Epidermal melanocyte (primary cell): ENCODE measurements at regions not wholly inside any gene's neighbourhood (a gene's known extent, or its start where the extent isn't known, plus 50 kb on each side); places are given as distances from the start of the nearest gene placed in this dataset.

Source experiments
- DNase-seq: peaks from one replicate; pipeline ENCODE4 v3.0.0; 2011; ENCODE audit warnings: low spot score; ENCODE audit not compliant: insufficient read length

- no peak for DNase-seq
Observed at GRCh38 chr3:55183201-55183600, 255.3 kb upstream of the LRTM1 start.

- no peak for DNase-seq
Observed at GRCh38 chr3:55180936-55181535, 253.2 kb upstream of the LRTM1 start.

GRCh38 chr3:55180161-55180560 is 252.3 kb upstream of the LRTM1 start:
- DNase-seq: no peak

DNA sequence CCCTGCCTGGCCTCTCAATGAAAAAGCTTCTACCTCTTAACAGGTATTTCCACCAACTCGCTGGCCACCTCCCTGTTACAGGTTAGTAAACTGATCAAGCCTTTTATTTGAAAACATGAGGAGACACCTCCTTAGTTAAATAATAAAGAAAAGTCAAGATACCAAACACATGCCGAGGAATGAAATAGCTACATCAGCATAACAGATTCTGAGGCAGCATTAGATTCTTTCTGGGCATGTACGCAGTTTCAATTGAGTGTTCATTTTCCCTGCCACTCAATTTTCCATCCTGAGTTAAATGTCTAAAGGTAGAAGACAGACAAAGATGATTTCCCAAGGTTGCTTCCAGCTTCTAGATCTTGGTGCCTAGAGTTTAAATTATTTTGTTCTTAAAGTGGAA is 250.5 kb upstream of the LRTM1 start:
- no peak for DNase-seq

- no peak for DNase-seq
Observed at GRCh38 chr3:55177749-55178148, 249.9 kb upstream of the LRTM1 start.

- no peak for DNase-seq
Observed at GRCh38 chr3:55175423-55175822, 247.6 kb upstream of the LRTM1 start.

GRCh38 chr3:55174747-55175146 is 246.9 kb upstream of the LRTM1 start:
- DNase-seq: no peak

DNA sequence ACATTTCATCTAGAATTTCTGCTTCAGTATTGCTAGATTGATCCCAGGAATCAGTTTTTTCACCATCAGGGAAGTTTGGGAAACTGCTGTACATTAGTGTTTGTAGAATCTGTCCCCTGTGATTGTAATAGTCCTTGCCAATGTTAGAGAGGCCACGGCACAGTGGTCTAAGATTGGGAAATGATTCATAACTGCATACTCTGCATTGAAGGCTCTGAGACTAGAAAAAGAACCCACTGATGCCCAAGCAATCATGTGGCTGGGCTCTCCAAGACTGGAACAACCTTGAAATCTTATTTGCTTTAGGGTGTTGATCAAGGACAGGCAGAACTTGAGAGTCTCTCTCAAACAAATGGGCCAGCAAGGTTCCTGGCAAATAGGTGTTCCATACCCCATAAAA is 245.6 kb upstream of the LRTM1 start:
- DNase-seq: no peak

GRCh38 chr3:55172913-55173312 is 245.1 kb upstream of the LRTM1 start:
- DNase-seq: no peak

DNA sequence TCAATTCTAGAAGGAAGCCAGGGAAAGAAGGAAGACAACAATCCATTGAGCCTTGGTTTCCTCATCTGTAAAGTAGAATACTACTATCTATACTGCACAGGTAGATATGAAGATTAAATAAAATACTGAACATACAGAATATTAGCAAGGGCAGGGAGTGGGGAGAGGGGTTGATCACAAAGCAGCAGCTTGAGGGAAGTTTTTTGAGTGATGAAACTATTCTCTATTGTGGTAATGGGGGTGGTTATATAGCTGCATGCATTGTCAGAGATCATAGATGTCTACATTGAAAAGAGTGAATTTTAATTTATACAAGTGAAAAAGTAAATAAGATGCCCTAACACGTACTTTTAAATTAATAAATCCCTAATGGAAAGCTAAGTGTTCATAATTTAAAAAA is 242.6 kb upstream of the LRTM1 start:
- no peak for DNase-seq

DNA sequence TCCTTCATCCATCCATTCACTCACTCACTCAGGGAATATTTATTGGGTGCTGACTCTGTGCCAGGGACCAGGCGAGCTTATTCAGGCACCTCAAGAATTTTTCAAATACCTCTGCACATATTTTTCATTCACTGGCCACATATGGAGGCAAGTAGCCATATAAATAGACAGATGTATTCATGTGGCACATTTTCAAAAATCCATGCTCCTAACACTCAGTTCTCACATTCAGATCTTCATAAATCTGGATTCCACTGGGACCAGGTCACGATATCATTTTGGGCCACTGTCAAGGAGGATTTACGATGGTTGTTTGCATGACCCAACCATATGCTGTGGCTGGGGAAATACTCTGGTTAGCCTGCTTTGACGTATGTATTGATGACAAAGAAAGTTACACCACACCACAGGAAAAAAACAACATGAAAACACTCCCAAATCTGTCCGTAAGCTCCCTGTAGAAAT is 241.8 kb upstream of the LRTM1 start:
- DNase-seq: peak; percentile 34

DNA sequence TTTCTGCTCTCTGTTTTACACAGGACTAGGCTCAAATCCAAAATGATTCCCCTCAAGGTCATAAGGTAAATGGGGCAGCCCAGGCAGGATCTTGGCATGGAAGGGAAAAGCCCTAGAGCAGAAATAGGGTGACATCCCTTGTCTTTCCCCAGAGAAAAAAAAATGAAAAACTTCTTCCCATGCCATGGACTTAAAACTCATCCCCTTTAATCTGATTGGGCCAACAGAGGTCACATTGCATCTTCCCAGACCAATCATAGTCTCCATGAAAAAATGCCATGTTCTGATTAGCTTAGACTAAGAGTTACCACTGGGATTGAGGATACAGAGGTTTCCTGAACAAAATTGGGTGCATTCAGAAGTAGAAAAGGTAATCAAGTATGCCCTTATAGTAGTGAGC is 241.3 kb upstream of the LRTM1 start:
- no peak for DNase-seq

DNA sequence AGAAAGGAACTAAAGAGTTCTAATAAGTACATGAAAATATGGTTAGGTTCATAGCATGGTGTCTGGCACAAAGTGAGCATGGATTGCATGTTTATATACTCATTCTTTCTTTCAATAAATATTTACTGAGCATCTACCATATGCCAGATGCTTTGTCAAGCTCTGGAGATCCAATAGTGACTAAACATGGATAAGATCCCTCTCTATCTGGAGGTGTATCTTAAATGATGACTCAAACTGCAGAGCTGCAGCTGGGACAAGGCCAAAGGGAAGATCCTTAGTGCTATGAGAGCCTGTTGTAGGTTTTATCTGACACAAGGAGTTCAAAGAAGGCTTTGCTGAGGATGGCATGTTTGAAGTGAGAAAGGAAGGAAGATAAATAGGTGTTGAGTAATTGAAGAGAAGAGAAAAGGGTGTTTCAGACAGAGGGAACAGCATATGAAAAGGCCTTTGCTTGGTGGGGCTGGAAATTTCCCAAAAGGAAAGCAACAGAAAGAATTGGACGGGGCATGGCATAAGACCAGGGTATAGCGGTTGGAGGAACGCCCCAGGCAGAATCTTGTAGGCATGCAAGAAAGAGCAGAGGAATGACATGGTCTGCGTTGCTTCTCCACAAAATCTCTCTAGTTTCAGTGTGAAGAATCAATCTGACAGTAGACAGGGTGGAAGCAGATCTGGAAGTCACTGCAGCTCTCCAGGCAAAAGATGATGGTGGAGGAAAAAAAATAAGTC is 239.9 kb upstream of the LRTM1 start:
- DNase-seq: no peak

DNA sequence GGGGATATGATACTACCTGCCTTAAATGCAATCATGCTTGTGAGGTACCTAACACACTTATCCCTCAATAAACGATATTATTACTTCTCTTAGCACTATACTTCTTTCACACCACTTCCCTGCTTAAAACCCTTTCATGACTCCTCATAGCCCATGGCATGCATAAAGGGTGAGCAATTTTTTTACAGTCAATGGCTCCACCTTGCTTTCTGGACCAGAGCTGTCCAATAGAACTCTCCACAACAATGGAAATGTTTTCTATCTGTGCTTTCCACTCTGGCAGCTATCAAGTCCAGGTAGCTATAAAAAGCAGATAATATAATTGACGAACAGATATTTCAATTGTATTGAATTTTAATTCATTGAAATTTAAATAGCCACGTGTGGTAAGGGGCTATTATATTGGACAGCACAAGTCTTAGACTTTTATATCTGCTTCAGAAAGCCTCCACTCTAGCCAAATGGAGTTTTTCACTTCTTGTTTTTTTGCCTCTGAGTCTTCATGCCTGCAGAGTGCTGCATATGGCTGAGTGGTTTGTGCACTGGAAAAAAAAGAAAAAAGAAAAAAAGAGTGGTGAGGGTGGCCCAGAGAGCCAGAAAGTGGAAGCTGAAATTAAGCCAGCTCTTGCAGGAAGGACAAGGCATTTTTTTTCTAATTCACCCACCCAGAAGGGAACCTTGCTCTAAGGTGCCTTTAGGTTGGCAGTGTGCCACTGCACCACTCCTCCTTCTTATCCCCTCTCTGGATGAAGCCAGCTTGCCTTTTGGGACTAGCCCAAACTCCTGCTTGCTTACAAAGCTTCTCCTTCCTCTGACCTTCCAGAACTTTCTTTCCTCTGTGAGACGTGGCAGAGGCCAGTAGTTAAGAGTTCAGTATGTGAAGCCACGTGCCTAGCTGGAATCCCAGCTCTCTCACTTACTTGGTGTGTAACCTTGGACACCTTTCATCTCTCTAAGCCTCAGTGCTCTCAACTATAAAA is 239.0 kb upstream of the LRTM1 start:
- no peak for DNase-seq

DNA sequence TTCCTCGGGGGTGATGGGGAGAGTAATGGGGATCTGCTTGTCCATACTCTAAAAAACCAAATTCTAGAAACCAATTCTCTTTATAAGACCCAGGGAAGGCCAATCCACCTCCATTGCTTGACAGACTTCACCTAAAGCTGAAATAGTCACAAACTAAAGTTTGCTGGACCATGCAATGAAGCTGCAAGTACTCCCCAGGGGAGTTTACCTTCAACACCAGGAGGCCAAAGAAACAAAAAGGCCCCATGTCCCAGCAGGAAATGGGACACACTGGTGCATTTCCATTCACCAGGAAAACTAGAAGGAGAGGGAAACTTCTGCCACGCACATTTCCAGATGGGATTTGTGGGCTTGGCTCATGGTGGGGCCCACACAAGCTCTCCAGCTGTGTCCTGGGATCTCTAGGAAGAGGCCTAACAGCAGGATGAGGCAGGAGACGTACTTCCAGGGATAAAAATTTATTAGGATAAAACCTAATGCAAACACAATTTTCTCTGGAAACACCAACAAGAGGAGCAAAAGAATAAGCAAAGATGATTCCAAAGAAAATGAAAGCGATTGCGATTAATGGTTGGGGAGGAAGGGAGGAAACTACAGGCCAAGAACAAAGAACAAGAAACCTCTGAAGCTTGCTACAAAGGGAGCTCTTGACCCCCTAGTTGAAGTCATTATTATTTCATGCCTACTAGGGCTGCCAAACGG is 238.0 kb upstream of the LRTM1 start:
- DNase-seq: no peak

GRCh38 chr3:55165278-55165677 is 237.4 kb upstream of the LRTM1 start:
- no peak for DNase-seq

- DNase-seq: no peak
Observed at GRCh38 chr3:55164876-55165275, 237.0 kb upstream of the LRTM1 start.

- no peak for DNase-seq
Observed at GRCh38 chr3:55164191-55164590, 236.3 kb upstream of the LRTM1 start.

DNA sequence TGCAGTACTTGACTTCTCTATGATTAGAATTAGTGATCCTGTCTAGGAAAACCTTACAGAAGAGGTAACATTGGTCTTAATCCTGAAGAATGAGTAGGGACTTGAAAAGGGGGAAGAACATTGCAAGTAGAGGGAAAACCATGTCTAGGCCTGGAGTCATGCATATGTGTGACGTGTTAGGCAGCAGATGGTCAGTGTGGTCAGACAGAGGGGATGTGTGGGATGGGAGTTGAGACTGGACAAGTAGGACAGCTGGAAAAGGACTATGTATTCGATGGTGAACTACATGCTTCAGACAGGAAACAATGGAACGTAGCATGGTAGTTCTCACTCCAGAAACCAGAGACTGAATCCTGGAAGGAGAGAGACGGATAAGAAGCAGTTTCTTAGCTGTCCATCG is 235.6 kb upstream of the LRTM1 start:
- DNase-seq: no peak

DNA sequence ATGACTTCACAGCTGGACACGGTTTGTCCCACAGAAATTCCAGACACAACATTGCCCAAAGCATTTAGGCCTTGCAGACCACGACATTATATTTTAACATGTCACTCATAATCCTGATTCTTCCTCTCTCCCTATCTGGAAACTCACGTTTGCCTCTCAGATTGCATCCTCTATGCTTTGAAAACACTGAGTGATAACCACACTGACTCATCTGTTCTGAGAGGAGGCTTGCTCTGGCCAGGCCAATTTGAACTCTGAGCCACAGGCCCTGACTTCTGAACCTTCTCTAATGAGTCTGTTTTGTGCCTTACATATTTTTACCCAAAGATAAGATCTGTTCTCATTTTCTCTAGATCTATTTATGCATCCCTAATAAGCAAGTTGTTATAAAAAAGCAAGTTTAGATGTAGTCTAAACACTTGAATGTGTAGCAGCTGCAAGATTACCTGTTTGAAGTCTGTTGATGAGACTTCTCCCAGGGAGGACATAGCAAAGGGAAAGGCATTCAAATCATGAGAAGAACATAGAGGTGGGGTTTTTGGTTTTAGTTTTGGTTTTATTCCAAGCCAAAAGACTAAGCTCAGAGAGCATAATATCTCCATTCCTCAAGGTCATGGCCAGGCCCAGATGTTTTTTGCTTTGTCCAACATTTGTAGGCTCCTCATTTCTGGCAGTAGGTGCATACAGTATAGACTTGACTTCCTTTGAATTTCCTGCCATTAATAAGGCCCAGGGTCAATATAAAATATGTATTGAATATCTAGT is 234.4 kb upstream of the LRTM1 start:
- no peak for DNase-seq

DNA sequence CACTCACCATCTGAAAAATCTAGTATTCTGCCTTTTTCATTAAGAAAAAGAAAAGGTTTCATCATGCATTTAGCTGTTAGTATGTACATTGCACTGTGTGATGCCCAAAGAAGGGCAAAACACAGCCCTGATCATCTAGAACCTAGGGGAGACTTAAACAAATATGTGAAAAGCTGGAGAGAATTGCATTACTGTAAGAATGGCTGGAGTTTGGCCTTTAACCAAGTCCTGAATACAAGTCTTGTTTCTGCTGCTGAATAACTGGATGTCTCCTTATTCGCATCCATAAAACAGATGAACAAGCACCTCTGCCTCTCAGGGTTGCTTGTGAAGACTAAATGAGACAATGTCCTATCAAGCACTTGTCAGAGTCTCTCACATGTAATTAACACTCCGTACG is 233.4 kb upstream of the LRTM1 start:
- no peak for DNase-seq
